ENCODE measurements at regions not wholly inside any gene's neighbourhood (a gene's known extent, or its start where the extent isn't known, plus 50 kb on each side); places are given as distances from the start of the nearest gene placed in this dataset.

GRCh38 chr5:15304066-15304731 lies 195.8 kb upstream of the FBXL7 start:
- 65 to 81% (median 65%) methylated on average over 2 of the region's 2 CpGs for WGBS, 3 donors
- H3K4me1 ChIP-seq = no peaks in the 10 kb centered on the region
- intact Hi-C loops (cut with DNase I) = no loop called here

GRCh38 chr5:15300141-15300540 lies 199.8 kb upstream of the FBXL7 start:
- Histone ChIP-seq H3K4me1 (no peaks in the 10 kb centered on the region), H3K9me3 (no peaks in the 10 kb centered on the region), H3K27ac (no peak overlapping the region), H3K4me3 (no peak overlapping the region), H3K36me3 (ENCODE audit: insufficient read depth in 1 of 2, low read depth in 1 of 2) (no peaks in the 10 kb centered on the region), H3K27me3 (ENCODE audit: insufficient read depth in 3 of 3, low read length in 2 of 3) (no peaks in the 10 kb centered on the region)
- no peak for TF ChIP-seq CTCF (IDR thresholded peaks at IDR 0.05)
- no peak for DNase-seq
- no peak for ATAC-seq
- intact Hi-C loops (cut with DNase I) = no loop called here
- WGBS, 3 donors = 62 to 74% (median 68%) methylated on average over 5 of the region's 5 CpGs

More at GRCh38 chr5:15304066-15304731, 195.8 kb upstream of the FBXL7 start:
- no peaks in the 10 kb centered on the region for H3K36me3 ChIP-seq (ENCODE audit: insufficient read depth in 1 of 2, low read depth in 1 of 2)
- H3K9me3 ChIP-seq = no peaks in the 10 kb centered on the region
- no peak for DNase-seq
- no peak overlapping the region for H3K4me3 ChIP-seq
- no peaks in the 10 kb centered on the region for H3K27me3 ChIP-seq (ENCODE audit: insufficient read depth in 3 of 3, low read length in 2 of 3)
- no peak for TF ChIP-seq CTCF (IDR thresholded peaks at IDR 0.05)
- H3K27ac ChIP-seq = no peak overlapping the region
- no peak for ATAC-seq

DNA sequence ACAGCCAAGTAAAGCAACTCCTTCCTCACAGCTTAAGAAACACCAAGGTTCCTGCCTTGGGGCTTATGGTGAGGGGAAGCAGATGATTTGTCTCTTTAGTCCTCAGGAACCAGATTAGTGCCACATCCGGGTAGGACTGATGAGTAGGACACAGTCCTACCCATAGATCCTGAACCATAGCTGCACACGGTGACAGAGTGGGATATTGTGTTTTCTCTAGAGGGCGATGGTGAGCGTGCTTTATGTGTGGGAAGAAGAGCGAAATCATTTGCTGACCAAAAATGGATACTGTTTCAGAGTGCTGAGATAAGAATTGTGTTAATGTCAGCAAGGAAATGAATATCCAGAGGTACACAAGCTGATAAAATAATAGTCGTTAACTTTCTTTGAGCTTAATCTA lies 209.0 kb upstream of the FBXL7 start:
- no peak for TF ChIP-seq CTCF (IDR thresholded peaks at IDR 0.05)
- H3K27me3 ChIP-seq (ENCODE audit: insufficient read depth in 3 of 3, low read length in 2 of 3) = no peaks in the 10 kb centered on the region
- H3K4me3 ChIP-seq = no peak overlapping the region
- ATAC-seq (no peak), DNase-seq (no peak)
- no peaks in the 10 kb centered on the region for H3K36me3 ChIP-seq (ENCODE audit: insufficient read depth in 1 of 2, low read depth in 1 of 2)
- 85 to 89% (median 88%) methylated on average over 6 of the region's 6 CpGs for WGBS, 3 donors
- intact Hi-C loops (cut with DNase I) = no loop called here
- H3K9me3 ChIP-seq = no peaks in the 10 kb centered on the region
- H3K4me1 ChIP-seq = no peaks in the 10 kb centered on the region
- H3K27ac ChIP-seq = no peak overlapping the region

DNA sequence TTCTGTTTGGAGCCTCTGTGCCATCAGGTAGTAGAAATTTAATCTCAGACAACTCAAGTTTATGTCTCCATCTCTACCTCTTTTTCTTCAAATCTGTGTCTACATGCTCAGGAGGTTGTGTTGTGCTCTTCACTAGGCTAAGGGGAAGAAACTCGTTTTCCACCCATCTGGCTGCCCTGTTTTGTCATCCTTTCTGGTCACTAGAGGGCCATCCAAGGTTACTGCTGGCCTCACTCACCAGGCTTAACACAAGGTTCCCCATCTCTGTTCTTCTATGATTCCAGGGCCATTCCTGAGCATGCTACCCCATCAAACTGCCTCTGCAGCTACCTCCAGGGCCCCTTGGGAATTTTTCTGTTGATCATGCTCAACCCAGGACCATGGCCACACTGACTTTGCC lies 213.3 kb upstream of the FBXL7 start:
- Histone ChIP-seq H3K27ac (no peak overlapping the region), H3K4me3 (no peak overlapping the region), H3K9me3 (no peaks in the 10 kb centered on the region), H3K36me3 (ENCODE audit: insufficient read depth in 1 of 2, low read depth in 1 of 2) (no peaks in the 10 kb centered on the region), H3K4me1 (no peaks in the 10 kb centered on the region), H3K27me3 (ENCODE audit: insufficient read depth in 3 of 3, low read length in 2 of 3) (peaks cover 0 to 2% (median 0%) of the 10 kb centered on the region in 3 donors)
- DNase-seq (no peak), ATAC-seq (no peak)
- intact Hi-C loops (cut with DNase I) = no loop called here
- TF ChIP-seq CTCF (IDR thresholded peaks at IDR 0.05) = no peak
- WGBS, 3 donors = 0 to 32% (median 5%) methylated on average over 1 of the region's 1 CpG
